ENCODE measurements at regions not wholly inside any gene's neighbourhood (a gene's known extent, or its start where the extent isn't known, plus 50 kb on each side); places are given as distances from the start of the nearest gene placed in this dataset.
A peak's percentile ranks its signal among the peaks of the same experiment; 100 is the strongest.
"Not testable (repeated sequence)": the region's sequence is repeated elsewhere in the genome, so short reads cannot be mapped to it uniquely, and the experiment has no call there.

DNA sequence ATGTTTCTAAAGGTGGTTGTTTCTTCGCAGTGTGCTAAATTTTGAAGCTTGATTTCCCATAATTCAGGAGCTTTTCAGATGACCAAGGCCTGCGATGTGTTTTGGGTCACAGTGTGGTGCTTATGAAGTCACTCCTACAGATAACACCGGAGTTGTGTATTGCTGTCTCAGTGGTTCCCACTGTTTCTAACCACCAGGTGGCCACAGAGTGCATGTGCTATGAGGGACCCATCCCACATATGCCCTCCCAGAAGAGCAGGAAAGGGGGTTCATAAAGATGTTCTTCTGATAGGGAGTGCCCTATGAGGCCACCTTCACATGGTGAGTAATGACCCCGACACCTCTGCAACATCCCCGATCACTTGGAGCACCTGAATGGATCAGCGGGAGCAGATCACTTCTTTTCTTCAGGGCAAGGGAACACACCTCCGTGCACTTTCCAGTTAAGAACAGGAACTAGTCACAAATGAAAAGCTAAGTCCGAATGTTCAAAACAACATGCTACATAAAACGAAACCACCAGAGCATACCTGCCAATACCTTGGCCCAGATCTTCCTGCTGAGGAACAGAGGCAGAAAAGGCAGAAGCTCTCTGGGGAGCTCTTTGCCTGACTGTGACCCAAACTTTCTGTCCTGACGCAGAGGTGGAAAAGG lies 262.1 kb downstream of the FAM72C start:
- peak in 5 of 7 experiments; percentile 26 to 51 (median 30) for TF ChIP-seq CTCF (IDR thresholded peaks at IDR 0.05)
- TF ChIP-seq POLR2A (IDR thresholded peaks at IDR 0.05), result not testable (repeated sequence)

All from body of pancreas (tissue), 4 donors.